RPMI7951 (cell line): ENCODE measurements at regions not wholly inside any gene's neighbourhood (a gene's known extent, or its start where the extent isn't known, plus 50 kb on each side); places are given as distances from the start of the nearest gene placed in this dataset.
A peak's percentile ranks its signal among the peaks of the same experiment; 100 is the strongest.

Experiments
- DNase-seq: peaks from one replicate; pipeline ENCODE4 v3.0.0-alpha.2; 2012; ENCODE audit warnings: low read depth

- peak; percentile 51 for DNase-seq
Measured at GRCh38 chr16:85309656-85310587, 197.7 kb upstream of the CIBAR2 start.

DNA sequence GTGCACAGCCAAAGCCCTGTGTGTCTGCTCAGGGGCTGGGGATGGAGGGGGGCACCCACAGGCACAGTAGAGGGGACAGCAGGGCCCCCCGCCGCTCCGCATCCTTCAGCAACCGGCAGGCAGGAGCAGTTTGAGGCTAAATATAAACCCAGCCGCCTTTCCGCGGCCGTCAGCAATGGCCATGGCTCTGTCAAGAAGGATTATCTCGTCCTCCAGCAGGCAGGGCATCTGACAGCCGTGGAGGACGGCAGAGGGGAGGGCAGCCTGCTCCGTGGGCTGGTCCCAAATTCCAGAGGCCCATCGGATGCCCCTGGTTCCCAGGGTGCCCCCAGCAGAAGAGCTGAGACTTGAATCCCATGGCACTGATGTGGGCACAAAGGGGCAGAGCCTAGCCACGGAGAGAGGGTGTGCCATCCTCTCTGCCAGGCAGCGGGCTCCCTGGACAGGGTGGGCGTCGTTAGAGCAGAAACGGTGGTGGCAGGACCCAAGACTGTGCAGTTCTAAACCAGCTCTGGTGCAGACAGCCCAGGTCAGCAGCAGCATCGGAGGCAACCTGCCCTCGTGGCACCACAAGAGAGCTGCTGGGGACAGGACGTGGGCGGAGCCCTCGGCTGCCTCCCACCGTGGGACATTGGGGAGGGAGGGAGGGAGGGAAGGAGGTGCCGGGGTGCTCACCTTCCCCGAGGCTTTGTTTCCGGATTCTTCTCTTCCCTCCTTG, 198.8 kb upstream of the CIBAR2 start:
- DNase-seq = no peak

- no peak for DNase-seq
Measured at GRCh38 chr16:85311741-85312140, 199.5 kb upstream of the CIBAR2 start.

- no peak for DNase-seq
Measured at GRCh38 chr16:85312174-85312573, 199.9 kb upstream of the CIBAR2 start.

DNA sequence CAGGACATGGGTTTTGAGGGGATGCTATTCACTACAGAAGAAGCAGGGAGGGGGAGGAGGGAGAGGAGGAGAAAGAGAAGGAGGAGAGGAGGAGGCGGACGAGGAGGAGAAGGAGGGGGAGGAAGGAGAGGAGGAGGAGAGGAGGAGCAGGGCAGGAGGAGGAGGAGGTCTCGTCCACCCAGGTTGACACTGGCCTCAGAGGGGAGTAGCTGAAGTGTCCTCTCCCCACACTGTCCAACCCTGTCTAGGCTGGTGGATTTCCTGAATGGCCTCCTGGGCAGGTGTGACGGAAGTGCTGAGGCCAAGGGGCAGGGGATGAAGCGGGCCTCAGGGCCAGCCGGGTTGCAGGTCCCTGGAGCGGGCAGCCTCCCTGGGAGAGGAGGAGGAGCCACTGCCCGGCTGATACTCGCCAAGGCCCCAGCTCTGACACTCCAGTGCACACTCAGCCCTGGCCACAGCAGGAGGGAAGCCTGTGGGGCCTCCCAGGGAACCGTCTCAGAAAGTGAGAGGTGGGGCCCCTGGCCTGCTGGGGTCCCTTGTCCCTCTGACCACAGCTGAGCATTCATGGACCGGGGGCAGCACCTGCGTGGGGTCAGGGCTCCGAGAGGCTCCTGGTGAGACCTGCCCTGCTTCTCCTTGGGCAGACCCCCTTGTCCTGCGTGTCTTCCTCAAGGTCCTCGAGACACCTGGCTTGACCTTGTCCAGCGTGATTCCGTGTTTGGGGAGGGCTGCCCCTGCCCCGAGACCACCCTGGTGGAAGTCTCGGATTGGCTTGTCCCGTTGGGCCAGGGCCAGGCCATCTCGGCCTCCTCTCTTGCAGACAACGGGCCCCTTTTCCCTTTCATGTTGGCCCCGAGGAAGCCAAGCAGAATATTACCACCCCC, 200.6 kb upstream of the CIBAR2 start:
- no peak for DNase-seq

GRCh38 chr16:85313526-85314301, 201.4 kb upstream of the CIBAR2 start:
- no peak for DNase-seq

GRCh38 chr16:85314512-85314971, 202.3 kb upstream of the CIBAR2 start:
- DNase-seq = no peak

- no peak for DNase-seq
Measured at GRCh38 chr16:85315866-85316265, 203.6 kb upstream of the CIBAR2 start.

- peak; percentile 52 for DNase-seq
Measured at GRCh38 chr16:85316321-85316919, 204.1 kb upstream of the CIBAR2 start.

- no peak for DNase-seq
Measured at GRCh38 chr16:85316944-85317343, 204.7 kb upstream of the CIBAR2 start.

DNA sequence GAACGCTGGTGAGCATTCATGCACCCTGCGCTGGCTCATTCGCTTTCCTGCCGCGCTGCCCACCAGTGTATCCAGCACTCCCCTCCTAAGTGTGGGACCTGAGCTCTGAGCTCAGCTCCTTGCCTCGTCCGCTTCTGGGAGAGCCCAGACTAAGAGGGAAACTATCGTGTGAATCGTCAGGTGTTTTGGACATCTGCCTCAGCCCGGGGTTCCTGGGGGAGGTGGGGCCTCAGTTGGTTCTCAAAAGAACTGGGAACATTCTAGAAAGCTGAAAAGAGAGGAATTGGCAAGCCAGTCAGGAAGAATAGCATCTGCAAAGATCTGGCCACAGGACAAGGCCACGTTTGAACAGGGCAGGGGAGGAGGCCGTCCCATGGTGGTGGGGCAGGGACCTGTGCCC, 205.4 kb upstream of the CIBAR2 start:
- no peak for DNase-seq

- DNase-seq = no peak
Measured at GRCh38 chr16:85319208-85319983, 207.1 kb upstream of the CIBAR2 start.

DNA sequence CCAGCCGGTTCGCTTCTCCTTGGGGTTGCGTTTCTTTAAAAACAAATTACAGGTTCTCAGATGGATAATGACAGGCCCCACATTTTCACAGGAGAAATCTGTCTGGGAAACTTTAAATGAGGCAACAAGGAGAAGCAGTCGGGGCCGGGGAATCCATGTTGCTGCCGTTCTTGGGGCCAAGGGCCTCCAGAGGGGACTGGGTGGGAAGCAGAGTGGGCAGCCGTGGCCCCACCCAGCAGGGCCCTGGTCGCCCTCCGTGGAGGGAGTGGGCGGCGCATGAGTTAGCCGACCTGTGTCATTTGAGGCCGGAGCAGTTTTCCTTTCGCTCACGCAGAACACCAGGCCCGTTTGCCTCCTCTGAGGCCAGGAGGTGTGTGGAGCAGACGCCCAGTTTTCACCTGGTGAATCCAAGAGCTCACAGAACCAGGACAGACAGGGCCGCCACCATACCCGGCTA, 207.7 kb upstream of the CIBAR2 start:
- DNase-seq = no peak

- no peak for DNase-seq
Measured at GRCh38 chr16:85320677-85321385, 208.6 kb upstream of the CIBAR2 start.

DNA sequence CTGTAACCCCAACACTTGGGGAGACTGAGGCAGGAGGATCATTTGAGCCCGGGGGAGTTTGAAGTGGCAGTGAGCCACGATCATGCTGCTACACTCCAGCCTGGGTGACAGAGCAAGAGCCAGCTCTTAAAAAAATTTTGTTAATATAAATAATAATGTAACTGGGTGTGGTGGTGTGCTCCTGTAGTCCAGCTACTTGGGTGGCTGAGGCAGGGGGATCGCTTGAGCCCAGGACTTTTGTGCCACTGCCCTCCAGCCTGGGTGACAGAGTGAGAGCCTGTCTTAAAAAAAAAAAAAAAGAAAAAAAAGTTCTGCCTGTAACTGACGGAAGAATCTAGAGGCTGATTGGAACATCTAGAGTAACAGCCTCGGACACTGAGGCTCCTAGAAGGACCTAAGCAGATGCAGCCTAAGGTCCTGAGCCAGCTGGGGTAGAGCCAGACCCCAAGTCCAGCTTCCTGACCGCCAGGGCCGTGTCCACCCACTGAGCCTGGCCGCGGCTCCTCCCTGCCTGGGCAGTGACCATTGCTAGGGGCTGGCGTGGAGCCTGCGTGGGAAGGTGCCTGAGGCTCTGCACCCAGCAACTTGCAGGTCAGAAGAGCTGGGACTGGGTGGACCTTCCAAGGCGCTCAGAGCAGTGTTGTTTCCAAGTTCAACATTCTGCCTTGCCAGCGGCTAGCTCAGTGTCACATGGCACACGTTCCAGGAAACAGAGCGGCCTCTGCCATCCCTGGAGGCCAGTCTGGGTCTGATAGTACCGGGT, 209.4 kb upstream of the CIBAR2 start:
- DNase-seq = peak; percentile 98

- DNase-seq = no peak
Measured at GRCh38 chr16:85323230-85323960, 211.1 kb upstream of the CIBAR2 start.

- no peak for DNase-seq
Measured at GRCh38 chr16:85323961-85324253, 211.6 kb upstream of the CIBAR2 start.

- no peak for DNase-seq
Measured at GRCh38 chr16:85324488-85324887, 212.2 kb upstream of the CIBAR2 start.
